K562 (cell line): ENCODE measurements at regions not wholly inside any gene's neighbourhood (a gene's known extent, or its start where the extent isn't known, plus 50 kb on each side); places are given as distances from the start of the nearest gene placed in this dataset.
A peak's percentile ranks its signal among the peaks of the same experiment; 100 is the strongest.

ENCODE experiments used
- ATAC-seq: fragments of 200-7000 bp; cut with Tn5 transposase; 3 replicates; pipeline ENCODE4 v1.9.1; 2020; ENCODE audit warnings: moderate library complexity
- BruUV-seq: library from RNA; stranded (reverse); fragments of 400-500 nt; replicated peaks from 2 replicates; lab custom pipeline; 2021; lab: Mats Ljungman, UMichigan
- CTCF ChIA-PET: fragments of 300-600 bp; formaldehyde crosslinking; extraction: SDS; loops from one replicate; lab custom pipeline; 2021; ENCODE audit warnings: low intra/inter-chr PET ratio; lab: Yijun Ruan, JAX
- POLR2A ChIA-PET: fragments of 300-600, 350-650 bp; sonication (Branson Sonifier 250); formaldehyde crosslinking; extraction: SDS; loops from one replicate; lab custom pipeline; 2021; ENCODE audit warnings: antibody characterized with exemption, inconsistent platforms; lab: Yijun Ruan, JAX
- DNase-seq, 4 experiments: peaks; one replicate each; pipeline versions ENCODE4 v3.0.0 to v3.0.0-alpha.2; 2011 to 2018; ENCODE audit warnings: low spot score in 3 of 4, mixed read lengths in 3 of 4; ENCODE audit errors: extremely low read depth in 1 of 4
- FAIRE-seq: peaks from 2 replicates; lab custom pipeline; 2011; peaks lifted over from hg19 to GRCh38; lab: Jason Lieb, UNC
- H2AFZ ChIP-seq: 2 replicates; pipeline ENCODE4 v1.6.0; 2011; ENCODE audit warnings: low read depth, low read length, control low read depth, inconsistent platforms
- H3K27ac ChIP-seq: fragments of 200-600 bp; 3 replicates; pipeline ENCODE4 v1.8.0; 2011; ENCODE audit warnings: low read depth, mild to moderate bottlenecking, control low read depth, inconsistent platforms, low read length, moderate library complexity, mixed read lengths; ENCODE audit errors: extremely low read depth
- H3K27me3 ChIP-seq, 2 experiments: fragments of 300-600 bp in 1 of 2; 2 replicates in 1 of 2; 3 replicates in 1 of 2; pipeline versions ENCODE4 v1.6.0 to v1.8.0; 2011; ENCODE audit warnings: inconsistent platforms in 2 of 2, low read length in 2 of 2, mild to moderate bottlenecking in 1 of 2, mixed read lengths in 1 of 2, moderate library complexity in 1 of 2; ENCODE audit not compliant: control insufficient read depth in 2 of 2, insufficient read depth in 2 of 2
- H3K36me3 ChIP-seq: fragments of 300-600 bp; 3 replicates; pipeline ENCODE4 v1.8.0; 2011; ENCODE audit warnings: mild to moderate bottlenecking, low read length, inconsistent platforms; ENCODE audit not compliant: control insufficient read depth, insufficient read depth
- H3K4me1 ChIP-seq, 2 experiments: fragments of 200-600 bp in 1 of 2; replicated peaks in 1 of 2; 2 replicates in 1 of 2; 3 replicates in 1 of 2; pipeline versions ENCODE4 v1.5.1 to v1.8.0; 2011; ENCODE audit warnings: inconsistent platforms in 2 of 2, low read length in 2 of 2, mild to moderate bottlenecking in 1 of 2, mixed read lengths in 1 of 2, moderate library complexity in 1 of 2; ENCODE audit not compliant: control insufficient read depth in 2 of 2, insufficient read depth in 2 of 2
- H3K4me2 ChIP-seq: 2 replicates; pipeline ENCODE4 v1.6.1; 2011; ENCODE audit warnings: low read length, control low read depth, inconsistent platforms, mixed read lengths; ENCODE audit not compliant: insufficient read depth
- H3K4me3 ChIP-seq: fragments of 200-600 bp; sonication (generic), shearing (Covaris generic); 2 replicates; pipeline ENCODE4 v1.5.1; 2016; ENCODE audit warnings: control low read depth, inconsistent platforms
- H3K79me2 ChIP-seq: fragments of 200-600 bp; 3 replicates; pipeline ENCODE4 v1.8.0; 2011; ENCODE audit warnings: low read length, inconsistent platforms; ENCODE audit not compliant: control insufficient read depth, insufficient read depth
- H3K9ac ChIP-seq, 2 experiments: 2 replicates each; pipeline versions ENCODE4 v1.6.0 to v1.6.1; 2011; ENCODE audit warnings: low read depth in 2 of 2, low read length in 2 of 2, control low read depth in 1 of 2, inconsistent platforms in 1 of 2, mild to moderate bottlenecking in 1 of 2, mixed read lengths in 1 of 2; ENCODE audit not compliant: insufficient read depth in 1 of 2
- H3K9me1 ChIP-seq: one replicate; pipeline ENCODE4 v1.6.0; 2011; ENCODE audit warnings: inconsistent platforms, mild to moderate bottlenecking, low read length, moderate library complexity; ENCODE audit not compliant: control insufficient read depth, insufficient read depth
- H3K9me3 ChIP-seq: replicated peaks from 2 replicates; pipeline ENCODE4 v1.5.1; 2011; ENCODE audit warnings: low read depth, low read length, inconsistent platforms; ENCODE audit not compliant: control insufficient read depth, insufficient read depth
- H4K20me1 ChIP-seq: replicated peaks from 2 replicates; pipeline ENCODE4 v1.6.1; 2011; ENCODE audit warnings: low read length, inconsistent platforms, mixed read lengths; ENCODE audit not compliant: control insufficient read depth, insufficient read depth
- FOXM1 ChIP-seq, 2 experiments: fragments of 450-650 bp in 1 of 2; sonication (generic) in 1 of 2; formaldehyde crosslinking in 1 of 2; IDR thresholded peaks; 2 replicates each; pipeline versions ENCODE4 v1.6.1 to v1.9.0; 2017 to 2022; ENCODE audit warnings: low read depth in 2 of 2, mild to moderate bottlenecking in 2 of 2, missing genetic modification reagents in 1 of 2, moderate library complexity in 1 of 2
- GABPA ChIP-seq: fragments of 200-800 bp; sonication (Bioruptor generic); conservative IDR thresholded peaks from 2 replicates; pipeline ENCODE4 v1.6.1; 2016; ENCODE audit warnings: low read depth, missing genetic modification characterization, missing compliant biosample characterization
- KDM5B ChIP-seq: fragments of 200-600 bp; sonication (generic); IDR thresholded peaks from 2 replicates; pipeline ENCODE4 v1.6.1; 2012; ENCODE audit warnings: low read depth, mild to moderate bottlenecking, moderate library complexity, low read length, control low read depth, inconsistent platforms; ENCODE audit not compliant: insufficient replicate concordance
- MCM2 ChIP-seq: fragments of 450-650 bp; IDR thresholded peaks from 2 replicates; pipeline ENCODE4 v1.6.1; 2017; ENCODE audit warnings: low read depth, mild to moderate bottlenecking
- MEF2A ChIP-seq: IDR thresholded peaks from 2 replicates; pipeline ENCODE4 v1.6.1; 2011; ENCODE audit warnings: low read depth, mild to moderate bottlenecking, low read length, moderate library complexity; ENCODE audit not compliant: control insufficient read depth
- NFYB ChIP-seq: IDR thresholded peaks from 2 replicates; pipeline ENCODE4 v1.6.1; 2011; ENCODE audit warnings: mild to moderate bottlenecking, moderate library complexity; ENCODE audit not compliant: insufficient read length; ENCODE audit errors: extremely low read depth
- NUFIP1 ChIP-seq: fragments of 450-650 bp; IDR thresholded peaks from 2 replicates; pipeline ENCODE4 v1.6.1; 2018; ENCODE audit not compliant: partially characterized antibody
- POLR2B ChIP-seq: fragments of 450-650 bp; IDR thresholded peaks from 2 replicates; pipeline ENCODE4 v1.6.1; 2018; ENCODE audit warnings: low read depth; ENCODE audit not compliant: partially characterized antibody
- PRMT5 ChIP-seq: sonication (generic); formaldehyde crosslinking; IDR thresholded peaks from 2 replicates; pipeline ENCODE4 v1.5.0; 2020; ENCODE audit warnings: missing genetic modification reagents
- SAP30 ChIP-seq: fragments of 200-600 bp; sonication (generic); IDR thresholded peaks from 2 replicates; pipeline ENCODE4 v1.6.1; 2012; ENCODE audit warnings: borderline replicate concordance, low read depth, mild to moderate bottlenecking, moderate library complexity, low read length, control low read depth, inconsistent platforms; ENCODE audit not compliant: insufficient read depth, poor library complexity, severe bottlenecking
- TARDBP ChIP-seq: fragments of 450-650 bp; IDR thresholded peaks from 2 replicates; pipeline ENCODE4 v1.6.1; 2016
- ZNF174 ChIP-seq: fragments of 250-450 bp; sonication (Bioruptor Pico); IDR thresholded peaks from 2 replicates; pipeline ENCODE4 v1.4.0; 2020; ENCODE audit warnings: mild to moderate bottlenecking
- ZNF41 ChIP-seq: fragments of 250-450 bp; sonication (Bioruptor Pico); conservative IDR thresholded peaks from 2 replicates; pipeline ENCODE4 v1.4.0; 2020; ENCODE audit warnings: mild to moderate bottlenecking
- ZNF589 ChIP-seq: fragments of 200-800 bp; sonication (Bioruptor generic); IDR thresholded peaks from 2 replicates; pipeline ENCODE4 v1.6.1; 2016; ENCODE audit warnings: low read depth, missing genetic modification characterization, missing compliant biosample characterization
- WGBS: fragments of 100-300 bp; shearing (Covaris generic); methylation state at CpG from one replicate; pipeline ENCODE4 v1.1.6; 2016; ENCODE audit warnings: low coverage, mixed read lengths; ENCODE audit not compliant: insufficient coverage; ENCODE audit errors: missing lambda C conversion rate; 5-methylcytosine and 5-hydroxymethylcytosine counted together
- in situ Hi-C: fragments of 300-500 bp; cut with MboI; formaldehyde crosslinking; loops from 4 replicates; pipeline ENCODE4 v1.15.0; 2018; ENCODE audit warnings: inconsistent platforms, mixed read lengths
- intact Hi-C: fragments of 100-400 bp; cut with micrococcal nuclease; formaldehyde crosslinking; loops from 2 replicates; pipeline ENCODE4 v1.14.2; 2022
- TF ChIP-seq, protein P1 (sequence below): sonication (generic); formaldehyde crosslinking; IDR thresholded peaks from 2 replicates; pipeline ENCODE4 v1.8.0; 2022; ENCODE audit warnings: mild to moderate bottlenecking, missing genetic modification reagents, borderline replicate concordance
- TF ChIP-seq, protein P2 (sequence below): fragments of 250-450 bp; sonication (Bioruptor Pico); IDR thresholded peaks from 2 replicates; pipeline ENCODE4 v1.5.0; 2021
- TF ChIP-seq, protein P3 (sequence below): sonication (generic); formaldehyde crosslinking; IDR thresholded peaks from 2 replicates; pipeline ENCODE4 v1.8.1; 2023; ENCODE audit warnings: mild to moderate bottlenecking, missing genetic modification reagents

DNA sequence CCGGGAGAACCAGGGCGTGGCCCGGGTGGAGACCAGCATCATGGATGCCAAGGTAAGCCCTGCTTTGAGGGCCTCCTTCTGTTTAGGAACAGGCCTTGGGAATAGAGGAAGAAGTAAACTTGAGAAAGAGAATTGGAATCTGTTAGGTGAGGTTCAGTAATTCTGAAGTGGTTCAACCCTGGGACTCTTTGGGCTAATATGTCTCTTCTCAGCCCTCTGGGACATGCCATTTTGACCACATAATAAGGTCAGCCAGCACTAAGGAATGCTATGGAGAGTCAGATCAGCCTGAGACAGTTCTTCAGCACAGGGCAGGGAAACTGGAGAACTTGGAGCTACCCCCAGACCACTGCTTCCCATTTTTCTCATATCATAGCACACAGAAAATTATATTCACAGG lies 63.3 kb upstream of the PRPS1 start (continued):
- TF ChIP-seq GABPA, result no peak
- TF ChIP-seq SAP30, result no peak
- no peak for TF ChIP-seq NUFIP1
- no peak for TF ChIP-seq TARDBP
- TF ChIP-seq, protein P1, sequence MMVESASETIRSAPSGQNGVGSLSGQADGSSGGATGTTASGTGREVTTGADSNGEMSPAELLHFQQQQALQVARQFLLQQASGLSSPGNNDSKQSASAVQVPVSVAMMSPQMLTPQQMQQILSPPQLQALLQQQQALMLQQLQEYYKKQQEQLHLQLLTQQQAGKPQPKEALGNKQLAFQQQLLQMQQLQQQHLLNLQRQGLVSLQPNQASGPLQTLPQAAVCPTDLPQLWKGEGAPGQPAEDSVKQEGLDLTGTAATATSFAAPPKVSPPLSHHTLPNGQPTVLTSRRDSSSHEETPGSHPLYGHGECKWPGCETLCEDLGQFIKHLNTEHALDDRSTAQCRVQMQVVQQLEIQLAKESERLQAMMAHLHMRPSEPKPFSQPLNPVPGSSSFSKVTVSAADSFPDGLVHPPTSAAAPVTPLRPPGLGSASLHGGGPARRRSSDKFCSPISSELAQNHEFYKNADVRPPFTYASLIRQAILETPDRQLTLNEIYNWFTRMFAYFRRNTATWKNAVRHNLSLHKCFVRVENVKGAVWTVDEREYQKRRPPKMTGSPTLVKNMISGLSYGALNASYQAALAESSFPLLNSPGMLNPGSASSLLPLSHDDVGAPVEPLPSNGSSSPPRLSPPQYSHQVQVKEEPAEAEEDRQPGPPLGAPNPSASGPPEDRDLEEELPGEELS (CRISPR knock-in tag), result no peak
- no peak for TF ChIP-seq ZNF41
- TF ChIP-seq ZNF174 (CRISPR knock-in tag), result no peak
- TF ChIP-seq FOXM1 (IDR thresholded peaks at IDR 0.05; ENCODE audit: low read depth), result no peak
- TF ChIP-seq FOXM1 (CRISPR knock-in tag; IDR thresholded peaks at IDR 0.05; ENCODE audit: low read depth), result no peak
- TF ChIP-seq MCM2, result no peak

DNA sequence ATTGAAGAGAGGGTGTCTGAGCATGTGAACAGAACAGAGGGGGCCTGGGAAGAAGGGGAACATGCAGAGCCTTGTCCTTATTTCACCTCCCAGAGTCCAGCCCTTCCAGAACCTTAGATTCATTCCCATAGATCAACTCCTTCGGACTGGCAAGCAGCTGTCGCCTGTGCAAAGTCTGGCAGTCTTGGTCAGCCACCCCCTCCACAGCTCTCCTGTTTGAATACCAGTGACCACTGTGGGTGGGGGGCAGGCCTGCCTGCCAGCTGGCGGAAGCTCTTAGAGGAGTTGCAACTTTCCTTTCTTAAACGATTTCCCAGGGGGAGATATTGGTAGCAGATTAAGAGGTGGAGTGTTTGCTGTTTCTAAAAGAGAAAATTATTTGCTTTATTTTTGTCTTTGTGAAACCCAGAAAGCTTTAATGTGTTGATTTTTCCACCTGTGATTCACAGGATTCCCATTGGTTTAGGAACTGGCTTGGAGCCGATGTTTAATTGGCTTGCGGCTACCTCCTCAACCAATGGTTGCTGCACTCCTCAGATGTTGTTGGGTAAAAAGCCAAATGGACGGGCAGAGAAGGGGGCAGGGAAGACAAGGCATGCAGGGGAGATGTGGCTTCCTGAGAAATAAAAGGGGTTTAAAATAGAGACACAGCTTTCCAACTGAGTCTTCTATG lies 62.2 kb upstream of the PRPS1 start:
- no TSS peak for BruUV-seq
- TF ChIP-seq KDM5B, result no peak
- no peak for TF ChIP-seq ZNF589 (CRISPR knock-in tag)
- TF ChIP-seq, protein P2, sequence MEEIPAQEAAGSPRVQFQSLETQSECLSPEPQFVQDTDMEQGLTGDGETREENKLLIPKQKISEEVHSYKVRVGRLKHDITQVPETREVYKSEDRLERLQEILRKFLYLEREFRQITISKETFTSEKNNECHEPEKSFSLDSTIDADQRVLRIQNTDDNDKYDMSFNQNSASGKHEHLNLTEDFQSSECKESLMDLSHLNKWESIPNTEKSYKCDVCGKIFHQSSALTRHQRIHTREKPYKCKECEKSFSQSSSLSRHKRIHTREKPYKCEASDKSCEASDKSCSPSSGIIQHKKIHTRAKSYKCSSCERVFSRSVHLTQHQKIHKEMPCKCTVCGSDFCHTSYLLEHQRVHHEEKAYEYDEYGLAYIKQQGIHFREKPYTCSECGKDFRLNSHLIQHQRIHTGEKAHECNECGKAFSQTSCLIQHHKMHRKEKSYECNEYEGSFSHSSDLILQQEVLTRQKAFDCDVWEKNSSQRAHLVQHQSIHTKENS, result no peak
- TF ChIP-seq POLR2B, result no peak
- TF ChIP-seq PRMT5, result no peak
- TF ChIP-seq MEF2A, result no peak
- TF ChIP-seq NFYB, result peak; percentile 25
- TF ChIP-seq, protein P3, sequence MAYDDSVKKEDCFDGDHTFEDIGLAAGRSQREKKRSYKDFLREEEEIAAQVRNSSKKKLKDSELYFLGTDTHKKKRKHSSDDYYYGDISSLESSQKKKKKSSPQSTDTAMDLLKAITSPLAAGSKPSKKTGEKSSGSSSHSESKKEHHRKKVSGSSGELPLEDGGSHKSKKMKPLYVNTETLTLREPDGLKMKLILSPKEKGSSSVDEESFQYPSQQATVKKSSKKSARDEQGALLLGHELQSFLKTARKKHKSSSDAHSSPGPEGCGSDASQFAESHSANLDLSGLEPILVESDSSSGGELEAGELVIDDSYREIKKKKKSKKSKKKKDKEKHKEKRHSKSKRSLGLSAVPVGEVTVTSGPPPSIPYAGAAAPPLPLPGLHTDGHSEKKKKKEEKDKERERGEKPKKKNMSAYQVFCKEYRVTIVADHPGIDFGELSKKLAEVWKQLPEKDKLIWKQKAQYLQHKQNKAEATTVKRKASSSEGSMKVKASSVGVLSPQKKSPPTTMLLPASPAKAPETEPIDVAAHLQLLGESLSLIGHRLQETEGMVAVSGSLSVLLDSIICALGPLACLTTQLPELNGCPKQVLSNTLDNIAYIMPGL (CRISPR knock-in tag), result no peak

More for the DNA sequence above, 62.2 kb upstream of the PRPS1 start:
- DNase-seq (peak in 1 of 4 experiments; percentile 29), FAIRE-seq (no peak), ATAC-seq (peak; percentile 76)
- Histone ChIP-seq H3K9ac (no peak overlapping the region; a peak in 1 of 4 replicates), H3K9me3 (no peaks in the 10 kb centered on the region), H3K4me1 (peaks cover 0 to 7% of the 10 kb centered on the region in 2 experiments; a peak in 3 of 5 replicates), H3K9me1 (no peaks in the 10 kb centered on the region), H3K27ac (no peak overlapping the region), H4K20me1 (no peaks in the 10 kb centered on the region), H3K36me3 (no peaks in the 10 kb centered on the region), H3K79me2 (no peaks in the 10 kb centered on the region), H3K4me2 (no peak overlapping the region), H3K27me3 (no peaks in the 10 kb centered on the region; a peak in 1 of 5 replicates), H2AFZ (no peak overlapping the region), H3K4me3 (no peak overlapping the region)
- POLR2A ChIA-PET, result no interaction called here
- CTCF ChIA-PET, result no interaction called here
- intact Hi-C loops (no loop called here), in situ Hi-C loops (no loop called here)
- WGBS, result 33% methylated on average over 6 of the region's 7 CpGs
